ENCODE measurements at regions not wholly inside any gene's neighbourhood (a gene's known extent, or its start where the extent isn't known, plus 50 kb on each side); places are given as distances from the start of the nearest gene placed in this dataset.
"Not testable (repeated sequence)": the region's sequence is repeated elsewhere in the genome, so short reads cannot be mapped to it uniquely, and the experiment has no call there.

GRCh38 chr5:135735831-135736230, 98.6 kb upstream of the SLC25A48 start:
- CTCF ChIA-PET, result no interaction called here
- Mint-ChIP-seq H3K4me1 (no peaks in the 10 kb centered on the region), H3K36me3 (no peaks in the 10 kb centered on the region)

GRCh38 chr5:135734956-135735355, 99.5 kb upstream of the SLC25A48 start:
- H3K27ac Mint-ChIP-seq; H3K27me3 Mint-ChIP-seq; H3K36me3 Mint-ChIP-seq; H3K4me3 ChIP-seq (ENCODE audit: low read length); H3K36me3 ChIP-seq (ENCODE audit: insufficient read depth, low read length); H3K9me3 ChIP-seq (ENCODE audit: low read length); H3K27ac ChIP-seq (ENCODE audit: low read depth, low read length); DNase-seq; CTCF ChIA-PET; H3K4me3 Mint-ChIP-seq; H3K4me1 Mint-ChIP-seq; H3K4me1 ChIP-seq (ENCODE audit: insufficient read depth, low read length); POLR2A ChIA-PET; H3K9me3 Mint-ChIP-seq; H3K27me3 ChIP-seq (ENCODE audit: insufficient read depth, low read length, poor library complexity, severe bottlenecking): not testable (repeated sequence)

More at GRCh38 chr5:135735831-135736230, 98.6 kb upstream of the SLC25A48 start:
- H3K36me3 ChIP-seq (ENCODE audit: insufficient read depth, low read length), result no peaks in the 10 kb centered on the region
- H3K27ac ChIP-seq (ENCODE audit: low read depth, low read length), result no peak overlapping the region
- no peaks in the 10 kb centered on the region for H3K27me3 ChIP-seq (ENCODE audit: insufficient read depth, low read length, poor library complexity, severe bottlenecking)
- H3K27me3 Mint-ChIP-seq, result peaks cover 4 to 5% of the 10 kb centered on the region in 2 donors
- no peak overlapping the region for H3K4me3 Mint-ChIP-seq
- DNase-seq, result no peak
- no peak overlapping the region for H3K4me3 ChIP-seq (ENCODE audit: low read length)
- H3K9me3 ChIP-seq (ENCODE audit: low read length), result no peaks in the 10 kb centered on the region
- no peak overlapping the region for H3K27ac Mint-ChIP-seq
- POLR2A ChIA-PET, result no interaction called here
- H3K4me1 ChIP-seq (ENCODE audit: insufficient read depth, low read length), result no peaks in the 10 kb centered on the region
- H3K9me3 Mint-ChIP-seq, result peaks cover 0 to 2% (median 0%) of the 10 kb centered on the region in 5 donors

GRCh38 chr5:135731034-135731433, 103.4 kb upstream of the SLC25A48 start:
- H3K36me3 Mint-ChIP-seq; H3K27me3 Mint-ChIP-seq; H3K27ac Mint-ChIP-seq; H3K27ac ChIP-seq (ENCODE audit: low read depth, low read length); POLR2A ChIA-PET; H3K36me3 ChIP-seq (ENCODE audit: insufficient read depth, low read length); DNase-seq; H3K4me1 Mint-ChIP-seq; CTCF ChIA-PET; H3K9me3 ChIP-seq (ENCODE audit: low read length); H3K4me1 ChIP-seq (ENCODE audit: insufficient read depth, low read length); H3K4me3 ChIP-seq (ENCODE audit: low read length); H3K27me3 ChIP-seq (ENCODE audit: insufficient read depth, low read length, poor library complexity, severe bottlenecking); H3K9me3 Mint-ChIP-seq; H3K4me3 Mint-ChIP-seq: not testable (repeated sequence)

GRCh38 chr5:135730161-135730560, 104.3 kb upstream of the SLC25A48 start:
- H3K27me3 ChIP-seq (ENCODE audit: insufficient read depth, low read length, poor library complexity, severe bottlenecking); H3K27me3 Mint-ChIP-seq; H3K4me3 Mint-ChIP-seq; H3K9me3 Mint-ChIP-seq; POLR2A ChIA-PET; DNase-seq; H3K4me1 Mint-ChIP-seq; H3K4me1 ChIP-seq (ENCODE audit: insufficient read depth, low read length); H3K27ac ChIP-seq (ENCODE audit: low read depth, low read length); CTCF ChIA-PET; H3K36me3 Mint-ChIP-seq; H3K36me3 ChIP-seq (ENCODE audit: insufficient read depth, low read length); H3K27ac Mint-ChIP-seq; H3K9me3 ChIP-seq (ENCODE audit: low read length); H3K4me3 ChIP-seq (ENCODE audit: low read length): not testable (repeated sequence)

GRCh38 chr5:135729321-135729786, 105.1 kb upstream of the SLC25A48 start:
- no peak overlapping the region for H3K27ac Mint-ChIP-seq
- no peak overlapping the region for H3K4me3 Mint-ChIP-seq
- DNase-seq, result no peak
- H3K27me3 Mint-ChIP-seq, result peaks cover 0 to 3% of the 10 kb centered on the region in 2 donors
- Histone ChIP-seq H3K4me3 (ENCODE audit: low read length) (no peak overlapping the region), H3K27me3 (ENCODE audit: insufficient read depth, low read length, poor library complexity, severe bottlenecking) (no peaks in the 10 kb centered on the region), H3K9me3 (ENCODE audit: low read length) (no peaks in the 10 kb centered on the region), H3K27ac (ENCODE audit: low read depth, low read length) (no peak overlapping the region), H3K4me1 (ENCODE audit: insufficient read depth, low read length) (no peaks in the 10 kb centered on the region), H3K36me3 (ENCODE audit: insufficient read depth, low read length) (no peaks in the 10 kb centered on the region)
- H3K36me3 Mint-ChIP-seq, result no peaks in the 10 kb centered on the region
- H3K4me1 Mint-ChIP-seq, result no peaks in the 10 kb centered on the region
- ChIA-PET CTCF (no interaction called here), POLR2A (no interaction called here)
- H3K9me3 Mint-ChIP-seq, result no peaks in the 10 kb centered on the region

- no peaks in the 10 kb centered on the region for H3K9me3 ChIP-seq (ENCODE audit: low read length)
- CTCF ChIA-PET, result no interaction called here
- H3K27me3 ChIP-seq (ENCODE audit: insufficient read depth, low read length, poor library complexity, severe bottlenecking), result no peaks in the 10 kb centered on the region
- POLR2A ChIA-PET, result no interaction called here
- Mint-ChIP-seq H3K4me1 (no peaks in the 10 kb centered on the region), H3K4me3 (no peak overlapping the region), H3K27ac (peak overlapping the region in 1 of 8 donors; percentile 14), H3K27me3 (peaks cover 0 to 3% of the 10 kb centered on the region in 2 donors), H3K36me3 (no peaks in the 10 kb centered on the region), H3K9me3 (no peaks in the 10 kb centered on the region)
- no peak overlapping the region for H3K4me3 ChIP-seq (ENCODE audit: low read length)
- DNase-seq, result no peak
- no peaks in the 10 kb centered on the region for H3K4me1 ChIP-seq (ENCODE audit: insufficient read depth, low read length)
- no peaks in the 10 kb centered on the region for H3K36me3 ChIP-seq (ENCODE audit: insufficient read depth, low read length)
- H3K27ac ChIP-seq (ENCODE audit: low read depth, low read length), result no peak overlapping the region
Observed at GRCh38 chr5:135724617-135725016, 109.8 kb upstream of the SLC25A48 start.

GRCh38 chr5:135723491-135723890, 111.0 kb upstream of the SLC25A48 start:
- Histone ChIP-seq H3K36me3 (ENCODE audit: insufficient read depth, low read length) (no peaks in the 10 kb centered on the region), H3K4me1 (ENCODE audit: insufficient read depth, low read length) (no peaks in the 10 kb centered on the region), H3K9me3 (ENCODE audit: low read length) (no peaks in the 10 kb centered on the region), H3K27ac (ENCODE audit: low read depth, low read length) (no peak overlapping the region), H3K4me3 (ENCODE audit: low read length) (no peak overlapping the region), H3K27me3 (ENCODE audit: insufficient read depth, low read length, poor library complexity, severe bottlenecking) (no peaks in the 10 kb centered on the region)
- DNase-seq, result no peak
- Mint-ChIP-seq H3K27me3 (peaks cover 1 to 8% of the 10 kb centered on the region in 2 donors), H3K4me3 (no peak overlapping the region), H3K9me3 (no peaks in the 10 kb centered on the region), H3K36me3 (no peaks in the 10 kb centered on the region), H3K4me1 (no peaks in the 10 kb centered on the region), H3K27ac (no peak overlapping the region)
- ChIA-PET POLR2A (no interaction called here), CTCF (no interaction called here)

- H3K27ac Mint-ChIP-seq, result no peak overlapping the region
- no peak overlapping the region for H3K4me3 Mint-ChIP-seq
- Histone ChIP-seq H3K4me1 (ENCODE audit: insufficient read depth, low read length) (no peaks in the 10 kb centered on the region), H3K4me3 (ENCODE audit: low read length) (no peak overlapping the region), H3K36me3 (ENCODE audit: insufficient read depth, low read length) (no peaks in the 10 kb centered on the region), H3K27ac (ENCODE audit: low read depth, low read length) (no peak overlapping the region), H3K9me3 (ENCODE audit: low read length) (no peaks in the 10 kb centered on the region), H3K27me3 (ENCODE audit: insufficient read depth, low read length, poor library complexity, severe bottlenecking) (no peaks in the 10 kb centered on the region)
- H3K9me3 Mint-ChIP-seq, result no peaks in the 10 kb centered on the region
- peaks cover 6% of the 10 kb centered on the region in 2 donors for H3K27me3 Mint-ChIP-seq
- H3K4me1 Mint-ChIP-seq, result no peaks in the 10 kb centered on the region
- POLR2A ChIA-PET, result no interaction called here
- no peaks in the 10 kb centered on the region for H3K36me3 Mint-ChIP-seq
- CTCF ChIA-PET, result no interaction called here
- no peak for DNase-seq
Observed at GRCh38 chr5:135721548-135722090, 112.8 kb upstream of the SLC25A48 start.

- no peak for DNase-seq
- no peaks in the 10 kb centered on the region for H3K4me1 ChIP-seq (ENCODE audit: insufficient read depth, low read length)
- H3K4me3 ChIP-seq (ENCODE audit: low read length), result no peak overlapping the region
- CTCF ChIA-PET, result no interaction called here
- no peaks in the 10 kb centered on the region for H3K4me1 Mint-ChIP-seq
- H3K36me3 Mint-ChIP-seq, result no peaks in the 10 kb centered on the region
- H3K36me3 ChIP-seq (ENCODE audit: insufficient read depth, low read length), result no peaks in the 10 kb centered on the region
- no peak overlapping the region for H3K4me3 Mint-ChIP-seq
- H3K27me3 Mint-ChIP-seq, result peaks cover 6% of the 10 kb centered on the region in 2 donors
- H3K9me3 Mint-ChIP-seq, result no peaks in the 10 kb centered on the region
- POLR2A ChIA-PET, result no interaction called here
- no peak overlapping the region for H3K27ac Mint-ChIP-seq
- H3K9me3 ChIP-seq (ENCODE audit: low read length), result no peaks in the 10 kb centered on the region
- H3K27ac ChIP-seq (ENCODE audit: low read depth, low read length), result no peak overlapping the region
- H3K27me3 ChIP-seq (ENCODE audit: insufficient read depth, low read length, poor library complexity, severe bottlenecking), result no peaks in the 10 kb centered on the region
Observed at GRCh38 chr5:135720191-135720590, 114.3 kb upstream of the SLC25A48 start.
